ENCODE measurements at regions not wholly inside any gene's neighbourhood (a gene's known extent, or its start where the extent isn't known, plus 50 kb on each side); places are given as distances from the start of the nearest gene placed in this dataset.

- H3K27me3 ChIP-seq (ENCODE audit: insufficient read depth, low read length, poor library complexity): no peaks in the 10 kb centered on the region
- H2AFZ ChIP-seq (ENCODE audit: low read depth, low read length): no peak overlapping the region
- H3K4me1 ChIP-seq (ENCODE audit: insufficient read depth, low read length): no peaks in the 10 kb centered on the region
- H3K4me2 ChIP-seq (ENCODE audit: insufficient read depth, low read length): no peak overlapping the region
- no peak for TF ChIP-seq CTCF (IDR thresholded peaks at IDR 0.05; ENCODE audit: borderline replicate concordance, extremely low read depth, low read length, poor library complexity, severe bottlenecking)
- no peak for TF ChIP-seq EZH2 (IDR thresholded peaks at IDR 0.05; ENCODE audit: borderline replicate concordance, low read depth, low read length, severe bottlenecking)
- H3K27ac ChIP-seq (ENCODE audit: low read length): no peak overlapping the region
- no peaks in the 10 kb centered on the region for H3K79me2 ChIP-seq (ENCODE audit: insufficient read depth, low read length)
- H3K36me3 ChIP-seq (ENCODE audit: insufficient read depth, low read length): no peaks in the 10 kb centered on the region
- no peaks in the 10 kb centered on the region for H3K9me3 ChIP-seq (ENCODE audit: insufficient read depth, low read length, severe bottlenecking)
- H3K9ac ChIP-seq (ENCODE audit: low read depth, low read length): no peak overlapping the region
- H3K4me3 ChIP-seq (ENCODE audit: low read depth in 1 of 2, low read length in 2 of 2): no peak overlapping the region
- no peaks in the 10 kb centered on the region for H4K20me1 ChIP-seq (ENCODE audit: insufficient read depth, low read length)
- DNase-seq (no peak), ATAC-seq (ENCODE audit: insufficient read depth, low read depth) (no peak)
Observed at GRCh38 chr6:74914888-74915287, 291.0 kb downstream of the COL12A1 start.

GRCh38 chr6:74912234-74912633 lies 293.6 kb downstream of the COL12A1 start:
- H3K4me2 ChIP-seq (ENCODE audit: insufficient read depth, low read length): no peak overlapping the region
- H4K20me1 ChIP-seq (ENCODE audit: insufficient read depth, low read length): no peaks in the 10 kb centered on the region
- DNase-seq (no peak), ATAC-seq (ENCODE audit: insufficient read depth, low read depth) (no peak)
- no peak overlapping the region for H3K4me3 ChIP-seq (ENCODE audit: low read depth in 1 of 2, low read length in 2 of 2)
- H3K9me3 ChIP-seq (ENCODE audit: insufficient read depth, low read length, severe bottlenecking): no peaks in the 10 kb centered on the region
- H3K27me3 ChIP-seq (ENCODE audit: insufficient read depth, low read length, poor library complexity): no peaks in the 10 kb centered on the region
- no peaks in the 10 kb centered on the region for H3K4me1 ChIP-seq (ENCODE audit: insufficient read depth, low read length)
- no peaks in the 10 kb centered on the region for H3K79me2 ChIP-seq (ENCODE audit: insufficient read depth, low read length)
- H3K36me3 ChIP-seq (ENCODE audit: insufficient read depth, low read length): no peaks in the 10 kb centered on the region
- TF ChIP-seq EZH2 (IDR thresholded peaks at IDR 0.05; ENCODE audit: borderline replicate concordance, low read depth, low read length, severe bottlenecking) (no peak), CTCF (IDR thresholded peaks at IDR 0.05; ENCODE audit: borderline replicate concordance, extremely low read depth, low read length, poor library complexity, severe bottlenecking) (no peak)
- no peak overlapping the region for H3K9ac ChIP-seq (ENCODE audit: low read depth, low read length)
- no peak overlapping the region for H3K27ac ChIP-seq (ENCODE audit: low read length)
- no peak overlapping the region for H2AFZ ChIP-seq (ENCODE audit: low read depth, low read length)

- Histone ChIP-seq H4K20me1 (ENCODE audit: insufficient read depth, low read length) (no peaks in the 10 kb centered on the region), H3K4me2 (ENCODE audit: insufficient read depth, low read length) (no peak overlapping the region), H3K79me2 (ENCODE audit: insufficient read depth, low read length) (no peaks in the 10 kb centered on the region), H3K4me3 (ENCODE audit: low read depth in 1 of 2, low read length in 2 of 2) (no peak overlapping the region), H2AFZ (ENCODE audit: low read depth, low read length) (no peak overlapping the region), H3K9ac (ENCODE audit: low read depth, low read length) (no peak overlapping the region), H3K36me3 (ENCODE audit: insufficient read depth, low read length) (no peaks in the 10 kb centered on the region), H3K27me3 (ENCODE audit: insufficient read depth, low read length, poor library complexity) (no peaks in the 10 kb centered on the region), H3K9me3 (ENCODE audit: insufficient read depth, low read length, severe bottlenecking) (no peaks in the 10 kb centered on the region), H3K27ac (ENCODE audit: low read length) (no peak overlapping the region), H3K4me1 (ENCODE audit: insufficient read depth, low read length) (no peaks in the 10 kb centered on the region)
- TF ChIP-seq EZH2 (IDR thresholded peaks at IDR 0.05; ENCODE audit: borderline replicate concordance, low read depth, low read length, severe bottlenecking): no peak
- no peak for TF ChIP-seq CTCF (IDR thresholded peaks at IDR 0.05; ENCODE audit: borderline replicate concordance, extremely low read depth, low read length, poor library complexity, severe bottlenecking)
- ATAC-seq (ENCODE audit: insufficient read depth, low read depth): no peak
- DNase-seq: no peak
Observed at GRCh38 chr6:74902846-74903245, 303.0 kb downstream of the COL12A1 start.

- ATAC-seq (ENCODE audit: insufficient read depth, low read depth) (no peak), DNase-seq (no peak)
- Histone ChIP-seq H3K4me3 (ENCODE audit: low read depth in 1 of 2, low read length in 2 of 2) (no peak overlapping the region), H3K4me2 (ENCODE audit: insufficient read depth, low read length) (no peak overlapping the region), H3K36me3 (ENCODE audit: insufficient read depth, low read length) (no peaks in the 10 kb centered on the region), H4K20me1 (ENCODE audit: insufficient read depth, low read length) (no peaks in the 10 kb centered on the region), H3K4me1 (ENCODE audit: insufficient read depth, low read length) (no peaks in the 10 kb centered on the region), H3K27me3 (ENCODE audit: insufficient read depth, low read length, poor library complexity) (no peaks in the 10 kb centered on the region), H3K27ac (ENCODE audit: low read length) (no peak overlapping the region), H3K9me3 (ENCODE audit: insufficient read depth, low read length, severe bottlenecking) (no peaks in the 10 kb centered on the region), H3K9ac (ENCODE audit: low read depth, low read length) (no peak overlapping the region), H2AFZ (ENCODE audit: low read depth, low read length) (no peak overlapping the region), H3K79me2 (ENCODE audit: insufficient read depth, low read length) (no peaks in the 10 kb centered on the region)
- TF ChIP-seq CTCF (IDR thresholded peaks at IDR 0.05; ENCODE audit: borderline replicate concordance, extremely low read depth, low read length, poor library complexity, severe bottlenecking): no peak
- TF ChIP-seq EZH2 (IDR thresholded peaks at IDR 0.05; ENCODE audit: borderline replicate concordance, low read depth, low read length, severe bottlenecking): no peak
Observed at GRCh38 chr6:74902089-74902488, 303.8 kb downstream of the COL12A1 start.
